IMR-90 (cell line): ENCODE measurements at regions not wholly inside any gene's neighbourhood (a gene's known extent, or its start where the extent isn't known, plus 50 kb on each side); places are given as distances from the start of the nearest gene placed in this dataset.

ENCODE experiments used
- RAD21 ChIP-seq: IDR thresholded peaks from 2 replicates; pipeline ENCODE4 v1.6.1; 2012; ENCODE audit warnings: low read length, improper control_type of control experiment
- TF ChIP-seq, protein P1 (sequence below): fragments of 150-350 bp; IDR thresholded peaks from 2 replicates; pipeline ENCODE4 v1.6.1; 2017; ENCODE audit warnings: mild to moderate bottlenecking, antibody characterized with exemption, low read length, low read depth

DNA sequence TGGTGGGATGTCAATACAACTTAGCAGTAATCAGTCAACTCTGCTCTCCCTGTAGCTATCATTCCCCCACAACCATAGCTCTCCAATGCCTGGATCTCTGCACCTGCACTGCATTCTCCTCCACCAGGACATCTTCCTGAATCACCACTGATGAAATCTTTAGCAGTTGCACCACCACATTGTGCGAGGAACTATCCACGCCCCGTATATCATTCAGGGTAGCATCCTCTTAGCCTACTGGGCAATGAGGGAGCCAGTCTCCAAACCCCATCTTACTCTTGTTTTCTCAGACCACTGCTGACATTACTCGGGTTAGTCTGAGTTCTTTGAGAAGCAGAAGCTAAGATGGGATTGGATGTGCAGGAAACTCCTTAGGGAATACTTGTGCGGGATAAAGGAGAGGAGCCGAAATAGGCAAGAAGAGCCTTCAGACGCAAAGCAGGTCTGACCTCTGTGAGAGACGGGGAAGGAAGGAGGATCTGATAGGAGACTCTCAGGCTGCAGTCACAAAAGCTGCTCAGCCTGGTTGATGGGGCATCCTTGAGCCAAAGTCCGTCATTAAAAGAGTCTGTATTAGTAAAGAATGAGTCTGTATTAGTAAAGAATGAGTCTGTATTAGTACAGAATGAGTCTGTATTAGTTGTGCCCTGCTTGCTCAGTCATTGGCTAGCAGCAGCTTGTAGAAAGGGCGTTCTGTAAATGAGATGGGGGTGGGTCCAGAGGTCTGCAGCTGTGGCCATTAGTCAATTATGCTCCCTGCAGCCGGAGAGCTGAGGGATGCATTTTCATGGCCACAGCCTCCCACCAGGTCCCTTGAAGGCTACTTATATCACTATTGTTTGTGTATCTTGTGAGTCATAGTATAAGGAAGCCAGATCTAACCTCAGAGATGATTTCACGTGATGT lies 49.6 kb upstream of the RASSF3 start (continued):
- TF ChIP-seq RAD21: no peak
- TF ChIP-seq, protein P1, sequence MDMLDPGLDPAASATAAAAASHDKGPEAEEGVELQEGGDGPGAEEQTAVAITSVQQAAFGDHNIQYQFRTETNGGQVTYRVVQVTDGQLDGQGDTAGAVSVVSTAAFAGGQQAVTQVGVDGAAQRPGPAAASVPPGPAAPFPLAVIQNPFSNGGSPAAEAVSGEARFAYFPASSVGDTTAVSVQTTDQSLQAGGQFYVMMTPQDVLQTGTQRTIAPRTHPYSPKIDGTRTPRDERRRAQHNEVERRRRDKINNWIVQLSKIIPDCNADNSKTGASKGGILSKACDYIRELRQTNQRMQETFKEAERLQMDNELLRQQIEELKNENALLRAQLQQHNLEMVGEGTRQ: no peak; the same call in 1 of the 2 replicates
